Neural cell (in vitro differentiated cells): ENCODE measurements at regions not wholly inside any gene's neighbourhood (a gene's known extent, or its start where the extent isn't known, plus 50 kb on each side); places are given as distances from the start of the nearest gene placed in this dataset.

Source experiments
- H2AFZ ChIP-seq: fragments of 200-600, 300-800 bp; sonication (generic), shearing (Covaris generic); 2 replicates; pipeline ENCODE4 v1.6.0; 2014; ENCODE audit warnings: low read depth, mild to moderate bottlenecking, antibody characterized with exemption, low read length, moderate library complexity
- H3F3A ChIP-seq: fragments of 200-600 bp; shearing (Covaris generic); 2 replicates; pipeline ENCODE4 v1.6.1; 2016; ENCODE audit warnings: mild to moderate bottlenecking, moderate library complexity, mixed read lengths, antibody characterized with exemption, low read length; ENCODE audit not compliant: insufficient read depth, poor library complexity, severe bottlenecking
- H3K27ac ChIP-seq: fragments of 200-600, 300-800 bp; sonication (generic), shearing (Covaris generic); 2 replicates; pipeline ENCODE4 v1.5.1; 2014; ENCODE audit warnings: mild to moderate bottlenecking, low read length, moderate library complexity
- H3K27me3 ChIP-seq: fragments of 300-800, 200-600 bp; sonication (generic), shearing (Covaris generic); 2 replicates; pipeline ENCODE4 v1.6.0; 2014; ENCODE audit warnings: mild to moderate bottlenecking, low read depth, low read length, moderate library complexity; ENCODE audit not compliant: insufficient read depth
- H3K36me3 ChIP-seq: fragments of 300-800, 200-600 bp; sonication (generic), shearing (Covaris generic); 2 replicates; pipeline ENCODE4 v1.5.1; 2014; ENCODE audit warnings: mild to moderate bottlenecking, antibody characterized with exemption, low read length, moderate library complexity; ENCODE audit not compliant: insufficient read depth
- H3K4me2 ChIP-seq: fragments of 300-800, 200-600 bp; sonication (generic), shearing (Covaris generic); 2 replicates; pipeline ENCODE4 v1.6.0; 2014; ENCODE audit warnings: mild to moderate bottlenecking, low read length
- H3K4me3 ChIP-seq: fragments of 300-800, 200-600 bp; sonication (generic), shearing (Covaris generic); 2 replicates; pipeline ENCODE4 v1.5.1; 2014; ENCODE audit warnings: mild to moderate bottlenecking, low read length, moderate library complexity
- H3K79me2 ChIP-seq: fragments of 200-600 bp; shearing (Covaris generic); replicated peaks from 2 replicates; pipeline ENCODE4 v1.6.0; 2014; ENCODE audit warnings: mild to moderate bottlenecking, low read length, moderate library complexity; ENCODE audit not compliant: insufficient read depth
- H3K9ac ChIP-seq: fragments of 300-800, 200-600 bp; sonication (generic), shearing (Covaris generic); 2 replicates; pipeline ENCODE4 v1.6.1; 2016; ENCODE audit warnings: mild to moderate bottlenecking, low read length, mixed read lengths
- H3K9me2 ChIP-seq: fragments of 200-600 bp; shearing (Covaris generic); 2 replicates; pipeline ENCODE4 v1.6.1; 2016; ENCODE audit warnings: mild to moderate bottlenecking, low read length, mixed read lengths; ENCODE audit not compliant: insufficient read depth
- H3K9me3 ChIP-seq: fragments of 200-600, 300-800 bp; sonication (generic), shearing (Covaris generic); 2 replicates; pipeline ENCODE4 v1.6.1; 2016; ENCODE audit warnings: mild to moderate bottlenecking, mixed run types, low read length, moderate library complexity, mixed read lengths
- H4K20me1 ChIP-seq: fragments of 200-600 bp; shearing (Covaris generic); 2 replicates; pipeline ENCODE4 v1.6.1; 2016; ENCODE audit warnings: mild to moderate bottlenecking, mixed run types; ENCODE audit not compliant: insufficient read depth
- CTCF ChIP-seq: fragments of 450-650 bp; IDR thresholded peaks from 2 replicates; pipeline ENCODE4 v1.5.1; 2014; ENCODE audit warnings: antibody characterized with exemption, mild to moderate bottlenecking, moderate library complexity; ENCODE audit not compliant: poor library complexity, severe bottlenecking
- EZH2 ChIP-seq: fragments of 200-600, 300-800 bp; shearing (Covaris generic), sonication (generic); IDR thresholded peaks from 2 replicates; pipeline ENCODE4 v1.6.1; 2014; ENCODE audit warnings: antibody characterized with exemption, low read length, borderline replicate concordance, mild to moderate bottlenecking; ENCODE audit not compliant: insufficient read depth, poor library complexity, severe bottlenecking
- POLR2AphosphoS5 ChIP-seq: IDR thresholded peaks from 2 replicates; pipeline ENCODE4 v1.6.1; 2012
- RAD21 ChIP-seq: fragments of 450-650 bp; conservative IDR thresholded peaks from 2 replicates; pipeline ENCODE4 v1.6.1; 2014; ENCODE audit warnings: antibody characterized with exemption, mild to moderate bottlenecking, moderate library complexity
- REST ChIP-seq: IDR thresholded peaks from 2 replicates; pipeline ENCODE4 v1.6.1; 2012; ENCODE audit warnings: borderline replicate concordance
- SMC3 ChIP-seq: fragments of 450-650 bp; conservative IDR thresholded peaks from 2 replicates; pipeline ENCODE4 v1.6.1; 2014; ENCODE audit warnings: antibody characterized with exemption, mild to moderate bottlenecking, moderate library complexity; ENCODE audit not compliant: poor library complexity

GRCh38 chr1:239951511-239952140 is 140.1 kb upstream of the FMN2 start:
- Histone ChIP-seq H3K27ac (no peak overlapping the region), H3K9me2 (no peaks in the 10 kb centered on the region), H3F3A (no peaks in the 10 kb centered on the region), H3K36me3 (no peaks in the 10 kb centered on the region), H2AFZ (no peak overlapping the region), H3K27me3 (no peaks in the 10 kb centered on the region), H3K9ac (no peak overlapping the region), H3K9me3 (no peaks in the 10 kb centered on the region), H3K79me2 (no peaks in the 10 kb centered on the region), H4K20me1 (no peaks in the 10 kb centered on the region), H3K4me2 (no peak overlapping the region), H3K4me3 (no peak overlapping the region)
- peak; percentile 79 for TF ChIP-seq RAD21
- peak; percentile 79 for TF ChIP-seq SMC3
- peak; percentile 72 for TF ChIP-seq CTCF
- TF ChIP-seq POLR2AphosphoS5: no peak

GRCh38 chr1:239952348-239953308 is 139.1 kb upstream of the FMN2 start:
- Histone ChIP-seq H4K20me1 (no peaks in the 10 kb centered on the region), H3K9me3 (no peaks in the 10 kb centered on the region), H3K4me2 (no peak overlapping the region), H3K27me3 (no peaks in the 10 kb centered on the region), H3F3A (no peaks in the 10 kb centered on the region), H3K79me2 (no peaks in the 10 kb centered on the region), H3K4me3 (no peak overlapping the region), H3K9ac (no peak overlapping the region), H3K36me3 (no peaks in the 10 kb centered on the region), H3K27ac (no peak overlapping the region), H3K9me2 (no peaks in the 10 kb centered on the region), H2AFZ (no peak overlapping the region)
- TF ChIP-seq RAD21: no peak
- TF ChIP-seq EZH2: no peak
- TF ChIP-seq REST: no peak
- no peak for TF ChIP-seq CTCF
